ENCODE measurements at regions not wholly inside any gene's neighbourhood (a gene's known extent, or its start where the extent isn't known, plus 50 kb on each side); places are given as distances from the start of the nearest gene placed in this dataset.

GRCh38 chr11:95505927-95506426 is 275.0 kb upstream of the SESN3 start:
- no peak overlapping the region for H3K23ac ChIP-seq (ENCODE audit: low read depth, low read length)
- no peaks in the 10 kb centered on the region for H3K9me1 ChIP-seq (ENCODE audit: insufficient read depth, low read length)
- ChIA-PET POLR2A (ENCODE audit: unreplicated experiment) (no interaction called here), CTCF (interaction anchor here (1.0 kb wide), 1 partner anchor 16 kb away, joined by 6 read pairs; no protein-coding TSS in a partner anchor)
- no peak overlapping the region for H3K14ac ChIP-seq (replicated peaks; ENCODE audit: low read depth, low read length)
- no peak overlapping the region for H2BK5ac ChIP-seq (ENCODE audit: low read depth, low read length, poor library complexity, severe bottlenecking)
- no peak overlapping the region for H3K18ac ChIP-seq (ENCODE audit: low read depth, low read length)
- H3K36me3 ChIP-seq (ENCODE audit: control insufficient read depth, insufficient read depth, low read length): no peaks in the 10 kb centered on the region
- H3K4me1 ChIP-seq (ENCODE audit: control insufficient read depth, insufficient read depth, low read length): no peaks in the 10 kb centered on the region
- ATAC-seq (ENCODE audit: low read depth): peak; percentile 71
- H3K4me2 ChIP-seq (ENCODE audit: low read depth, low read length): no peak overlapping the region
- peak; percentile 52 for DNase-seq
- H3K27me3 ChIP-seq (ENCODE audit: control insufficient read depth, insufficient read depth, low read length): peaks cover 10% of the 10 kb centered on the region; the same call in 1 of the 2 replicates
- no peak overlapping the region for H2BK120ac ChIP-seq (ENCODE audit: low read depth, low read length)
- no peaks in the 10 kb centered on the region for H4K20me1 ChIP-seq (ENCODE audit: insufficient read depth, low read length)
- no peak overlapping the region for H3K4ac ChIP-seq (ENCODE audit: low read depth, low read length)
- no peak overlapping the region for H3K56ac ChIP-seq (ENCODE audit: extremely low read depth, insufficient read depth, low read length)
- H3K4me3 ChIP-seq (ENCODE audit: insufficient read depth, low read depth, low read length): no peak overlapping the region
- H3K9me3 ChIP-seq (ENCODE audit: control insufficient read depth, insufficient read depth, low read length): no peaks in the 10 kb centered on the region; the same call in 1 of the 2 replicates
- H2BK20ac ChIP-seq (ENCODE audit: low read depth, low read length): no peak overlapping the region
- no TSS peak for BruUV-seq (replicated peaks)
- no peak overlapping the region for H2AFZ ChIP-seq (replicated peaks; ENCODE audit: low read length, poor library complexity)
- TF ChIP-seq CEBPB (IDR thresholded peaks at IDR 0.05; ENCODE audit: low read depth, low read length): peak; percentile 37
- TF ChIP-seq MAFK (IDR thresholded peaks at IDR 0.05; ENCODE audit: low read depth, low read length): no peak
- no peak for TF ChIP-seq BHLHE40 (IDR thresholded peaks at IDR 0.05; ENCODE audit: low read depth, low read length)
- no peak overlapping the region for H2AK9ac ChIP-seq (replicated peaks; ENCODE audit: low read depth, low read length, poor library complexity)
- H3K9ac ChIP-seq (ENCODE audit: low read depth, low read length): no peak overlapping the region
- in situ Hi-C loops (cut with MboI; ENCODE audit: low sequenced_read_pairs) (no loop called here), intact Hi-C loops (cut with micrococcal nuclease) (no loop called here), dilution Hi-C loops (cut with HindIII; ENCODE audit: low sequenced_read_pairs, unreplicated experiment) (no loop called here)
- H4K5ac ChIP-seq (ENCODE audit: low read depth, low read length): no peak overlapping the region
- no CpG with 5 or more reads among the region's 8 CpGs for WGBS, 2 experiments (ENCODE audit: extremely low coverage in 2 of 2, insufficient read length in 1 of 2)
- H2AK5ac ChIP-seq (ENCODE audit: low read depth, low read length): no peak overlapping the region
- no peaks in the 10 kb centered on the region for H3K79me1 ChIP-seq (ENCODE audit: low read depth in 1 of 2, low read length in 2 of 2)
- no peak overlapping the region for H4K91ac ChIP-seq (ENCODE audit: insufficient read depth, low read depth, low read length)
- H2BK15ac ChIP-seq (ENCODE audit: low read depth, low read length): no peak overlapping the region
- no peak overlapping the region for H4K8ac ChIP-seq (ENCODE audit: low read depth in 2 of 2, low read length in 2 of 2)
- H3K27ac ChIP-seq (ENCODE audit: insufficient read depth, low read length): no peak overlapping the region

Data from IMR-90 (cell line).